Prostate gland (tissue), 2 donors: ENCODE measurements at regions not wholly inside any gene's neighbourhood (a gene's known extent, or its start where the extent isn't known, plus 50 kb on each side); places are given as distances from the start of the nearest gene placed in this dataset.

ENCODE experiments used
- CTCF ChIP-seq, 4 experiments: fragments of 200-600 bp in 2 of 4; fragments of 450-650 bp in 2 of 4; sonication (generic) in 2 of 4; IDR thresholded peaks; 1 replicate in 3 of 4; 2 replicates in 1 of 4; pipeline ENCODE4 v1.5.1; 2016 to 2019; ENCODE audit warnings: antibody characterized with exemption in 4 of 4, mild to moderate bottlenecking in 2 of 4, moderate library complexity in 2 of 4
- POLR2A ChIP-seq: fragments of 450-650 bp; IDR thresholded peaks from one replicate; pipeline ENCODE4 v1.6.1; 2016; ENCODE audit warnings: antibody characterized with exemption, mild to moderate bottlenecking

- no peak for TF ChIP-seq CTCF (IDR thresholded peaks at IDR 0.05)
- no peak for TF ChIP-seq POLR2A
These were observed 191.4 kb downstream of the POSTN start for GRCh38 chr13:37407156-37407555.
